ENCODE measurements at regions not wholly inside any gene's neighbourhood (a gene's known extent, or its start where the extent isn't known, plus 50 kb on each side); places are given as distances from the start of the nearest gene placed in this dataset.
"Not testable (repeated sequence)": the region's sequence is repeated elsewhere in the genome, so short reads cannot be mapped to it uniquely, and the experiment has no call there.

DNA sequence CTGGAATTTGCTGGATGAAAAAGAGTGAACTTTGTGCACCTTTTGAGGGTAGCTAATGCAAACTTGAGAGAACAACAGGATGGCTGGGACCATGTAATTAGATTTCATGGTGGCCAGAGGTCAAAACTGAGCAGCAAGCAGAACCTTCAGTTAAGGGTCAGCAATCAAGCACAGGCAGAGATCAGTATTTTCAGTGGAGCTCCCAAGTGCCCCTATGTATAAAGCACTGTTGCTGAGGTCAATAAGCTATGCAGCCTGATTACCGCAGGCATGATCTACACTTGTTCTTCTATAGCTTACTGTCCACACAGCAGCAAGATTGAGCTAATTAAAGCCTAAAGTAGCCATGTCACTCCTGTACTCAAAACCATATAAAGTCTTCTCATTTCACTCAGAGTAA, 62.1 kb upstream of the TMC1 start:
- no peak for DNase-seq (ENCODE audit: low spot score)
- TF ChIP-seq, protein P1, sequence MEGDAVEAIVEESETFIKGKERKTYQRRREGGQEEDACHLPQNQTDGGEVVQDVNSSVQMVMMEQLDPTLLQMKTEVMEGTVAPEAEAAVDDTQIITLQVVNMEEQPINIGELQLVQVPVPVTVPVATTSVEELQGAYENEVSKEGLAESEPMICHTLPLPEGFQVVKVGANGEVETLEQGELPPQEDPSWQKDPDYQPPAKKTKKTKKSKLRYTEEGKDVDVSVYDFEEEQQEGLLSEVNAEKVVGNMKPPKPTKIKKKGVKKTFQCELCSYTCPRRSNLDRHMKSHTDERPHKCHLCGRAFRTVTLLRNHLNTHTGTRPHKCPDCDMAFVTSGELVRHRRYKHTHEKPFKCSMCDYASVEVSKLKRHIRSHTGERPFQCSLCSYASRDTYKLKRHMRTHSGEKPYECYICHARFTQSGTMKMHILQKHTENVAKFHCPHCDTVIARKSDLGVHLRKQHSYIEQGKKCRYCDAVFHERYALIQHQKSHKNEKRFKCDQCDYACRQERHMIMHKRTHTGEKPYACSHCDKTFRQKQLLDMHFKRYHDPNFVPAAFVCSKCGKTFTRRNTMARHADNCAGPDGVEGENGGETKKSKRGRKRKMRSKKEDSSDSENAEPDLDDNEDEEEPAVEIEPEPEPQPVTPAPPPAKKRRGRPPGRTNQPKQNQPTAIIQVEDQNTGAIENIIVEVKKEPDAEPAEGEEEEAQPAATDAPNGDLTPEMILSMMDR (IDR thresholded peaks at IDR 0.05; ENCODE audit: extremely low read depth, insufficient read depth, missing control alignments): no peak
- in situ Hi-C loops (cut with MboI; ENCODE audit: low pct_unique_long_range_greater_than_20kb, low sequenced_read_pairs, unreplicated experiment): no loop called here

DNA sequence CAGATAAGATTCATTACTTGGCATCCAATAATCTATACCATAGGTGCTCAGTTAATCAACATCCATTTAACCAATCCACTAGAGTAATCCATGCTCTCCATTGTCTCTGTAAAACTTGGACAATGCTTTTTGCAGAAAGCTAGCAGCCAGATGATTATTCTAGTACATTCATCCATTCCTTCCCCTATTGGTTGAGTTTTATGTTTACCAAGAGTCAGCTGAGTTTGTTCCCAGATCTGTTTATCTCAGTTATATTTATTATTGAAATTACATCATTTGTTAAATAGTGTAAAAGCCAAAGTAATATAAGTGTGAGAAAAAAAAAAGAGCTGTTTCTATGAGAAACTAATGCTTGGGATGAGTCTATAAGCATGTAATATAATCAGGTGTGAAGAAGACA, 63.3 kb upstream of the TMC1 start:
- TF ChIP-seq, protein P1 (IDR thresholded peaks at IDR 0.05; ENCODE audit: extremely low read depth, insufficient read depth, missing control alignments): no peak
- in situ Hi-C loops (cut with MboI; ENCODE audit: low pct_unique_long_range_greater_than_20kb, low sequenced_read_pairs, unreplicated experiment): no loop called here
- DNase-seq (ENCODE audit: low spot score): no peak

DNA sequence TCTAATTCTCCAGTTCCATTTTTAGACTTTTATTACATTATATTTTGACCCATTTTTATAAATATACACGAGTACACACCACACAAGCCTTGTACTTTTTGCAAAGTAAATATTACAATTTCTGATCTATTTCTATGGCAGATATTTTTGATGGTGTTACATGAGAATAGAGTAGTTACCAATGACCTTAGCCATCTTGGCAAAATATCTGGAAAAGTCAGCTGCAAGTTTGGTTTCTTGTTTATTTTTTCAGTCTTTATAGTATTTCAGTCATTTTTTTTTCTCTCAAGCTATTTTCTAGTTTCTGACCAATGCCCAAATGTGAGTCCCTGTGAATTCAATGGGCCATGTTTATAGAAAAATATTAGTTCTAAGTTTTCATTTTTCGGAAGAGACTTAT, 64.0 kb upstream of the TMC1 start:
- no peak for DNase-seq (ENCODE audit: low spot score)
- TF ChIP-seq, protein P1 (IDR thresholded peaks at IDR 0.05; ENCODE audit: extremely low read depth, insufficient read depth, missing control alignments): no peak
- in situ Hi-C loops (cut with MboI; ENCODE audit: low pct_unique_long_range_greater_than_20kb, low sequenced_read_pairs, unreplicated experiment): no loop called here

DNA sequence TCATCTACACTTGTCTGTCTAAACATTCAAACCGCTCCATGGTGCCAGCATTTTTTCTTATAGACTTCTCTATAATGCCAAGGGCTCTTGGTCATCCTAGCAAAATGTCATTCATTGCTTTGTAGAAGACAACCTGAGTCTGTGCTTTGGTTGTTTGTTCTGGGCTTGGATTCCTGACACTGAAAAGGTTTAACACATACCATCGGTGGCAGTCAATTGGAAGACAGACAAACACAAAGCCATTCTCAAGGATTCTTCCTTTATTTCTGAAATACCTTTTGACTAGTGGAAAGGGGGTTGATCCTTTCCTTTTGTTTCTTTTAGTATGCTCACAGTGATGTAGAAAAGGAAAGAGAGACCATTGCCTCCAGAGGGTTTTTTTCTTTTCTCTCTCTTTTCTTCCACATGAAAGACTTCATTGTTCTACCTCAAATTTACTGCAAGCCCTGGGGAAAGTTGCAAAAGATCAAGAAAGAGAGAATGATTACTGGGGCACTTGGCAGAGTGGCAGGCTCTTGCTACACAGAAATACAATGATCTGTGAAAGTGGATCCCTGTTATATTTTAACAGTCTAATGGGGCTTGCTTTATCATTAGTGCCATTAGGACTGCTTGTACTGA, 66.4 kb upstream of the TMC1 start:
- in situ Hi-C loops (cut with MboI; ENCODE audit: low pct_unique_long_range_greater_than_20kb, low sequenced_read_pairs, unreplicated experiment): no loop called here
- DNase-seq (ENCODE audit: low spot score): no peak
- TF ChIP-seq, protein P1 (IDR thresholded peaks at IDR 0.05; ENCODE audit: extremely low read depth, insufficient read depth, missing control alignments): no peak

DNA sequence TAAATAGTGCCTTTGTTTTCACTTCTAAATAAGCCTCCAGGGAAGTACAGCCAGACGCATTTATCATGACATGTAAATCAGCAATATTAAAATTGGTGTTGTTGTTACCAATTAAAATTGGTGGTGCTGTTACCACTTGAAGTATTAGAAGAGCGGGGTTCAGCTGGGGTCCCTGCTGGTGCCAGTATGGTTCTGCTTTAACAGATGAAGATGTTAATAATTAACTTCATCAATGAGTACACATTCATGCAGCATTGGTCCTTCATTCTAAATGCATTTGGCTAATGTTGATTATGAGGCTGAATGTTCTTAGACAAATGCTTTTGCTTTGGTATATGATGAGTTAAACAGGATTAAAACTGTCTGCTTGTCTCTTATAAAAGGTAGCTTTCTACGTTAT, 67.6 kb upstream of the TMC1 start:
- DNase-seq (ENCODE audit: low spot score): no peak
- TF ChIP-seq, protein P1 (IDR thresholded peaks at IDR 0.05; ENCODE audit: extremely low read depth, insufficient read depth, missing control alignments): no peak
- in situ Hi-C loops (cut with MboI; ENCODE audit: low pct_unique_long_range_greater_than_20kb, low sequenced_read_pairs, unreplicated experiment): no loop called here

DNA sequence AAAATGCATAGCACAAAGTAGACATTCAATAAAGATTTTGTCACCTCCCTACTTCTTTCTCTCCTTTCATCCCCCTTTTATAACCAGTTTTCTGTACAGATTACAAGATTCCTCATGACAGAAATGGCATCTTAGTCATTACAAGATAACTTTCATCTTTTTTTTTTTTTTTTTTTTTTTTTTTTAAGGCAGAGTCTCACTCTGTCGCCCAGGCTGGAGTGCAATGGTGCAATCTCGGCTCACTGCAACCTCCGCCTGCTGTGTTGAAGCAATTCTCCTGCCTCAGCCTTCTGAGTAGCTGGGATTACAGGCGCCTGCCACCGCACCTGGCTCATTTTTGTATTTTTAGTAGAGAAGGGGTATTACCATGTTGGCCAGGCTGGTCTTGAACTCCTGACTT, 75.2 kb upstream of the TMC1 start:
- DNase-seq (ENCODE audit: low spot score): not testable (repeated sequence)
- in situ Hi-C loops (cut with MboI; ENCODE audit: low pct_unique_long_range_greater_than_20kb, low sequenced_read_pairs, unreplicated experiment): loop anchor here (10.0 kb wide), 1 partner anchor 81 kb away; the partner anchor contains the start of gene ZFAND5

DNA sequence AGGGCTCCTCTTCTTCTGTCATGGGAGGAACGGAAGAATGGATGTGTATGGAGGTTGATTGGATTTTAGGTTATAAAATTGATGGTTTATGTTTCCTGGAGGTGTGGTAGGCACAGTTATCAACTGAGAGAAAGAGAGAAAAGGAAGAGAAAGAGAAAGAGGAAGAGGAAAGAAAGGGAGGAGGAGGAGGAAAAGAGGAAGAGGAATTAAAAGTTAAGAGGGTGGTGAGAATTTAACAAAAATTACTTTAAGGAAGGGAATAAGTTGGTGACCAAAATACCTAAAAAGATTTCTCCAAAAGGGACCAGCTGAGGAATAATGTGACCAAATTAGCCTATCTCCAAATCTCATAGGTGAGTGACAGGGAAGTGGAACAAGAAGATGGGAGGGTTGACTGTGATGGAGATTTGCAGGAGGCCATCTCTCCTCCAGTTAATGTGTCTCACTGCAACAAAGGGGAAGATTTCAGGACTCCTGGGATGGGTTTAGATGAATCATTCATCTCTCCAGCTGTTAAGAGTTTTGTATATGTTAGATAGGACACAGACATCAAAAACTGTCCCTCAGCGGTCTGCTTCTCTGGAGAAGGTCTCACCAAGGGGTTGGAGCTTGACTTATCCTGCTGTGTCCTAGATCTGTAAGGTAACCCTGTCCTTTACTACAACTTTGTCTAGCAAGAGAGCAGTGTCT, 76.0 kb upstream of the TMC1 start:
- in situ Hi-C loops (cut with MboI; ENCODE audit: low pct_unique_long_range_greater_than_20kb, low sequenced_read_pairs, unreplicated experiment): loop anchor here (10.0 kb wide), 1 partner anchor 81 kb away; the partner anchor contains the start of gene ZFAND5
- TF ChIP-seq, protein P1 (IDR thresholded peaks at IDR 0.05; ENCODE audit: extremely low read depth, insufficient read depth, missing control alignments): no peak
- DNase-seq (ENCODE audit: low spot score): no peak

Data from GM13977 (cell line).